CD4-positive, alpha-beta memory T cell (primary cell): ENCODE measurements at regions not wholly inside any gene's neighbourhood (a gene's known extent, or its start where the extent isn't known, plus 50 kb on each side); places are given as distances from the start of the nearest gene placed in this dataset.
"Not testable (repeated sequence)": the region's sequence is repeated elsewhere in the genome, so short reads cannot be mapped to it uniquely, and the experiment has no call there.

ENCODE experiments used
- CTCF ChIA-PET: fragments of 350-600 bp; sonication (Branson Sonifier 250); formaldehyde crosslinking; loops from one replicate; lab custom pipeline; 2021; ENCODE audit warnings: inconsistent platforms; ENCODE audit not compliant: partially characterized antibody; lab: Charles Lee
- POLR2A ChIA-PET: fragments of 350-600 bp; sonication (Branson Sonifier 250); formaldehyde crosslinking; loops from one replicate; lab custom pipeline; 2021; ENCODE audit not compliant: partially characterized antibody; lab: Charles Lee
- DNase-seq, 5 donors: peaks; one replicate each; pipeline versions ENCODE4 v3.0.0 to v3.0.0-alpha.2; 2020 to 2022; ENCODE audit warnings: mixed read lengths in 1 of 5
- H3K27ac ChIP-seq: one replicate; pipeline ENCODE4 v1.7.0; 2013; ENCODE audit warnings: low read depth, low read length
- H3K27me3 ChIP-seq: 2 replicates; pipeline ENCODE4 v1.7.0; 2013; ENCODE audit warnings: mild to moderate bottlenecking, low read length, moderate library complexity; ENCODE audit not compliant: insufficient read depth
- H3K36me3 ChIP-seq: 2 replicates; pipeline ENCODE4 v1.7.0; 2013; ENCODE audit warnings: mild to moderate bottlenecking, low read length, moderate library complexity; ENCODE audit not compliant: insufficient read depth
- H3K4me1 ChIP-seq: 2 replicates; pipeline ENCODE4 v1.7.0; 2013; ENCODE audit warnings: mild to moderate bottlenecking, low read length, moderate library complexity; ENCODE audit not compliant: insufficient read depth
- H3K4me3 ChIP-seq, 2 donors: one replicate each; pipeline ENCODE4 v1.7.0; 2013; ENCODE audit warnings: low read length in 2 of 2, mild to moderate bottlenecking in 1 of 2
- H3K9me3 ChIP-seq, 2 donors: one replicate each; pipeline ENCODE4 v1.7.0; 2013; ENCODE audit warnings: low read length in 2 of 2, control low read depth in 1 of 2; ENCODE audit not compliant: control insufficient read depth in 1 of 2
- H3K27ac Mint-ChIP-seq, 7 donors: one replicate each; pipeline ENCODE4 v1.8.0; 2020 to 2021; ENCODE audit warnings: mixed read lengths in 7 of 7, mild to moderate bottlenecking in 6 of 7, inconsistent platforms in 3 of 7, moderate library complexity in 3 of 7
- H3K27me3 Mint-ChIP-seq, 2 donors: one replicate each; pipeline ENCODE4 v1.8.0; 2020 to 2021; ENCODE audit warnings: mixed read lengths in 2 of 2
- H3K36me3 Mint-ChIP-seq, 2 donors: one replicate each; pipeline ENCODE4 v1.8.0; 2020 to 2021; ENCODE audit warnings: mixed read lengths in 2 of 2, inconsistent platforms in 1 of 2, mild to moderate bottlenecking in 1 of 2
- H3K4me1 Mint-ChIP-seq, 4 donors: one replicate each; pipeline ENCODE4 v1.8.0; 2020 to 2021; ENCODE audit warnings: mixed read lengths in 4 of 4, mild to moderate bottlenecking in 1 of 4
- H3K4me3 Mint-ChIP-seq, 8 donors: one replicate each; pipeline ENCODE4 v1.8.0; 2020 to 2021; ENCODE audit warnings: mixed read lengths in 8 of 8, mild to moderate bottlenecking in 7 of 8, moderate library complexity in 6 of 8, inconsistent platforms in 3 of 8
- H3K9me3 Mint-ChIP-seq, 8 donors: one replicate each; pipeline ENCODE4 v1.8.0; 2020 to 2021; ENCODE audit warnings: mixed read lengths in 8 of 8, mild to moderate bottlenecking in 5 of 8, inconsistent platforms in 3 of 8, moderate library complexity in 1 of 8
- intact Hi-C: fragments of 100-400 bp; cut with micrococcal nuclease; formaldehyde crosslinking; loops from one replicate; pipeline ENCODE4 v1.15.1; 2023

- H3K36me3 Mint-ChIP-seq, H3K9me3 ChIP-seq, H3K36me3 ChIP-seq, H3K27me3 Mint-ChIP-seq, H3K27me3 ChIP-seq, H3K9me3 Mint-ChIP-seq, H3K4me1 ChIP-seq, POLR2A ChIA-PET: not testable (repeated sequence)
- DNase-seq: peak in 1 of 5 donors; percentile 43
- H3K27ac Mint-ChIP-seq: peak overlapping the region; percentile 93 to 99 (median 98)
- Histone ChIP-seq H3K27ac (peak overlapping the region; percentile 70), H3K4me3 (peak overlapping the region in 1 of 2 donors; percentile 54)
- CTCF ChIA-PET: interaction anchor here (0.8 to 1.5 kb wide), 2 partner anchors 176 to 178 kb away, joined by 3 to 5 read pairs; partner anchors contain the start of gene NUDT8
- peaks cover 5 to 19% (median 10%) of the 10 kb centered on the region in 4 donors for H3K4me1 Mint-ChIP-seq
- intact Hi-C loops: loop anchor here (5.0 kb wide), 1 partner anchor 196 kb away; the partner anchor contains the start of gene UNC93B1
- H3K4me3 Mint-ChIP-seq: peak overlapping the region; percentile 89 to 96 (median 93)
Measured at GRCh38 chr11:67806183-67806582, 131.8 kb upstream of the ALDH3B2 start.

- intact Hi-C loops: loop anchor here (2.0 to 5.0 kb wide), 3 partner anchors 175 to 453 kb away; partner anchors contain the start of genes POLD4 and UNC93B1
- H3K4me1 ChIP-seq, H3K36me3 Mint-ChIP-seq, H3K9me3 Mint-ChIP-seq, H3K27me3 Mint-ChIP-seq, POLR2A ChIA-PET, H3K9me3 ChIP-seq, H3K27me3 ChIP-seq, H3K36me3 ChIP-seq: not testable (repeated sequence)
- Histone ChIP-seq H3K4me3 (peak overlapping the region; percentile 23 to 67), H3K27ac (peak overlapping the region; percentile 70)
- DNase-seq: peak; percentile 98 to 99 (median 98)
- peaks cover 5 to 19% (median 10%) of the 10 kb centered on the region in 4 donors for H3K4me1 Mint-ChIP-seq
- peak overlapping the region; percentile 89 to 96 (median 93) for H3K4me3 Mint-ChIP-seq
- CTCF ChIA-PET: interaction anchor here (0.8 to 1.5 kb wide), 2 partner anchors 176 to 177 kb away, joined by 3 to 5 read pairs; partner anchors contain the start of gene NUDT8
- peak overlapping the region; percentile 93 to 99 (median 98) for H3K27ac Mint-ChIP-seq
Measured at GRCh38 chr11:67805253-67806126, 131.1 kb upstream of the ALDH3B2 start.

GRCh38 chr11:67804435-67805252, 130.2 kb upstream of the ALDH3B2 start:
- H3K36me3 Mint-ChIP-seq, H3K4me1 ChIP-seq, H3K9me3 Mint-ChIP-seq, H3K9me3 ChIP-seq, H3K27me3 ChIP-seq, H3K27me3 Mint-ChIP-seq, H3K36me3 ChIP-seq, CTCF ChIA-PET, POLR2A ChIA-PET: not testable (repeated sequence)
- peaks cover 5 to 19% (median 12%) of the 10 kb centered on the region in 4 donors for H3K4me1 Mint-ChIP-seq
- intact Hi-C loops: loop anchor here (2.0 to 5.0 kb wide), 3 partner anchors 174 to 452 kb away; partner anchors contain the start of genes POLD4 and UNC93B1
- peak in 2 of 5 donors; percentile 5 to 9 for DNase-seq
- H3K27ac Mint-ChIP-seq: peak overlapping the region; percentile 79 to 98 (median 90)
- peak overlapping the region; percentile 89 to 96 (median 93) for H3K4me3 Mint-ChIP-seq
- Histone ChIP-seq H3K4me3 (peak overlapping the region; percentile 23 to 67), H3K27ac (peak overlapping the region; percentile 43)

GRCh38 chr11:67803519-67803918, 129.1 kb upstream of the ALDH3B2 start:
- intact Hi-C loops, CTCF ChIA-PET, H3K9me3 ChIP-seq, H3K36me3 Mint-ChIP-seq, H3K27me3 ChIP-seq, H3K27me3 Mint-ChIP-seq, H3K36me3 ChIP-seq, POLR2A ChIA-PET, DNase-seq, H3K4me3 ChIP-seq, H3K9me3 Mint-ChIP-seq, H3K4me1 ChIP-seq, H3K27ac ChIP-seq: not testable (repeated sequence)
- Mint-ChIP-seq H3K4me1 (peaks cover 5 to 20% (median 12%) of the 10 kb centered on the region in 4 donors), H3K4me3 (peak overlapping the region in 4 of 8 donors; percentile 7 to 51 (median 40)), H3K27ac (peak overlapping the region in 3 of 7 donors; percentile 73 to 83 (median 79))

GRCh38 chr11:67803055-67803454, 128.6 kb upstream of the ALDH3B2 start:
- DNase-seq, H3K4me1 ChIP-seq, H3K9me3 Mint-ChIP-seq, H3K36me3 ChIP-seq, H3K27me3 Mint-ChIP-seq, intact Hi-C loops, H3K27me3 ChIP-seq, H3K36me3 Mint-ChIP-seq, H3K4me3 ChIP-seq, CTCF ChIA-PET, H3K9me3 ChIP-seq, H3K27ac ChIP-seq, POLR2A ChIA-PET: not testable (repeated sequence)
- peak overlapping the region in 2 of 7 donors; percentile 55 to 79 for H3K27ac Mint-ChIP-seq
- peak overlapping the region in 1 of 8 donors; percentile 17 for H3K4me3 Mint-ChIP-seq
- peaks cover 5 to 20% (median 12%) of the 10 kb centered on the region in 4 donors for H3K4me1 Mint-ChIP-seq

GRCh38 chr11:67802623-67803022, 128.2 kb upstream of the ALDH3B2 start:
- H3K27me3 Mint-ChIP-seq: not testable (repeated sequence)

GRCh38 chr11:67801397-67801796, 127.0 kb upstream of the ALDH3B2 start:
- H3K4me1 Mint-ChIP-seq: peaks cover 3 to 18% (median 11%) of the 10 kb centered on the region in 4 donors
- CTCF ChIA-PET: interaction anchor here (1.8 kb wide), 1 partner anchor 9 kb away, joined by 4 read pairs; no protein-coding TSS in a partner anchor

More at GRCh38 chr11:67802623-67803022, 128.2 kb upstream of the ALDH3B2 start:
- H3K27ac Mint-ChIP-seq: peak overlapping the region in 1 of 7 donors; percentile 65
- H3K9me3 Mint-ChIP-seq, H3K36me3 ChIP-seq, H3K9me3 ChIP-seq, H3K4me3 ChIP-seq, H3K4me1 ChIP-seq, DNase-seq, CTCF ChIA-PET, H3K36me3 Mint-ChIP-seq, intact Hi-C loops, H3K27me3 ChIP-seq, POLR2A ChIA-PET, H3K27ac ChIP-seq: not testable (repeated sequence)
- peaks cover 5 to 20% (median 12%) of the 10 kb centered on the region in 4 donors for H3K4me1 Mint-ChIP-seq
- H3K4me3 Mint-ChIP-seq: peak overlapping the region in 1 of 8 donors; percentile 46

More at GRCh38 chr11:67801397-67801796, 127.0 kb upstream of the ALDH3B2 start:
- H3K9me3 ChIP-seq, H3K27ac Mint-ChIP-seq, H3K27me3 ChIP-seq, H3K27me3 Mint-ChIP-seq, H3K27ac ChIP-seq, H3K4me3 ChIP-seq, POLR2A ChIA-PET, H3K4me1 ChIP-seq, H3K4me3 Mint-ChIP-seq, H3K36me3 ChIP-seq, DNase-seq, H3K9me3 Mint-ChIP-seq, H3K36me3 Mint-ChIP-seq, intact Hi-C loops: not testable (repeated sequence)
